GM12864 (cell line): ENCODE measurements at regions not wholly inside any gene's neighbourhood (a gene's known extent, or its start where the extent isn't known, plus 50 kb on each side); places are given as distances from the start of the nearest gene placed in this dataset.

Experiments used
- DNase-seq: peaks from one replicate; pipeline ENCODE4 v3.0.0-alpha.2; 2011; ENCODE audit warnings: low read depth
- H3K4me3 ChIP-seq: 2 replicates; pipeline ENCODE4 v1.5.1; 2011; ENCODE audit warnings: mild to moderate bottlenecking, low read depth, low read length, control low read depth
- TF ChIP-seq, protein P1 (sequence below): IDR thresholded peaks from 2 replicates; pipeline ENCODE4 v1.5.1; 2011; ENCODE audit warnings: low read depth, mild to moderate bottlenecking, moderate library complexity, low read length, control low read depth, inconsistent platforms; ENCODE audit errors: missing control alignments

DNA sequence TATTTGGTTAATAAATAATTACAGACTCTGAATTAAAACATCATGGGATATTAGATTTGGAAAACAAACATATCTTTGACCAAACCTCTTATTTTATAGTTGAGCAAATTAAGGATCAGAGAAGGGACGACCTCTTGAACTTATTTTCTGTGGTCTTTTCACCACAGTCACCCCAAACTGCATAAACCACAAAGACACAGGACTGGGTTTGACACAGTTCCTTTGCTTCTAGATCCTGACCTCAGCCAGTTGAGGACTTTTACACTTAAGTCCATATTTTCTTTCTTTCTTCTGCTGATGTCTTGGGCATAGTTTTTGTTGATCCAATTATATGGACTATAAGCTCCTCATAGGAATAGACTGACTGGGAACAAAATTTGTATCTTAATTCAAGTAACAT is 234.0 kb upstream of the SLC14A2 start:
- DNase-seq: no peak
- H3K4me3 ChIP-seq: no peak overlapping the region
- TF ChIP-seq, protein P1, sequence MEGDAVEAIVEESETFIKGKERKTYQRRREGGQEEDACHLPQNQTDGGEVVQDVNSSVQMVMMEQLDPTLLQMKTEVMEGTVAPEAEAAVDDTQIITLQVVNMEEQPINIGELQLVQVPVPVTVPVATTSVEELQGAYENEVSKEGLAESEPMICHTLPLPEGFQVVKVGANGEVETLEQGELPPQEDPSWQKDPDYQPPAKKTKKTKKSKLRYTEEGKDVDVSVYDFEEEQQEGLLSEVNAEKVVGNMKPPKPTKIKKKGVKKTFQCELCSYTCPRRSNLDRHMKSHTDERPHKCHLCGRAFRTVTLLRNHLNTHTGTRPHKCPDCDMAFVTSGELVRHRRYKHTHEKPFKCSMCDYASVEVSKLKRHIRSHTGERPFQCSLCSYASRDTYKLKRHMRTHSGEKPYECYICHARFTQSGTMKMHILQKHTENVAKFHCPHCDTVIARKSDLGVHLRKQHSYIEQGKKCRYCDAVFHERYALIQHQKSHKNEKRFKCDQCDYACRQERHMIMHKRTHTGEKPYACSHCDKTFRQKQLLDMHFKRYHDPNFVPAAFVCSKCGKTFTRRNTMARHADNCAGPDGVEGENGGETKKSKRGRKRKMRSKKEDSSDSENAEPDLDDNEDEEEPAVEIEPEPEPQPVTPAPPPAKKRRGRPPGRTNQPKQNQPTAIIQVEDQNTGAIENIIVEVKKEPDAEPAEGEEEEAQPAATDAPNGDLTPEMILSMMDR: no peak

DNA sequence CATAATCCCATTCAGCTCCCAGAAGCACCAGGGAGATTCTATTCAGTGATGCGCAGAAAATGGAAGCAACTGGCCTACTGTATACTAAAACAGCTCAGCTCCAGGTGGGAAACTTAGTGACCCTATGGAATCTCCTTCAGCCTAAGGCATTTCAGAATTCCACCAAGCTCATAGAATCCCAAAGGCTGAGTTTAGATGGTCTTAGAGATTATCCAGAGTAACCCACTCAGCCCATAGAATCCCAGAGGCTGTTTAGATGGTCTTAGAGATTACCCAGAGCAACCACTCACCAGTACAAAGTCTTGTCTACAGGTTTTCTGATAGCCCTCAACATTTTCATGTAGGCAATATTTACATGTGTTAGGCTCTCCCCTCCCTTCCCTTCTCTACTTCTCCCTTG is 232.0 kb upstream of the SLC14A2 start:
- TF ChIP-seq, protein P1: no peak

DNA sequence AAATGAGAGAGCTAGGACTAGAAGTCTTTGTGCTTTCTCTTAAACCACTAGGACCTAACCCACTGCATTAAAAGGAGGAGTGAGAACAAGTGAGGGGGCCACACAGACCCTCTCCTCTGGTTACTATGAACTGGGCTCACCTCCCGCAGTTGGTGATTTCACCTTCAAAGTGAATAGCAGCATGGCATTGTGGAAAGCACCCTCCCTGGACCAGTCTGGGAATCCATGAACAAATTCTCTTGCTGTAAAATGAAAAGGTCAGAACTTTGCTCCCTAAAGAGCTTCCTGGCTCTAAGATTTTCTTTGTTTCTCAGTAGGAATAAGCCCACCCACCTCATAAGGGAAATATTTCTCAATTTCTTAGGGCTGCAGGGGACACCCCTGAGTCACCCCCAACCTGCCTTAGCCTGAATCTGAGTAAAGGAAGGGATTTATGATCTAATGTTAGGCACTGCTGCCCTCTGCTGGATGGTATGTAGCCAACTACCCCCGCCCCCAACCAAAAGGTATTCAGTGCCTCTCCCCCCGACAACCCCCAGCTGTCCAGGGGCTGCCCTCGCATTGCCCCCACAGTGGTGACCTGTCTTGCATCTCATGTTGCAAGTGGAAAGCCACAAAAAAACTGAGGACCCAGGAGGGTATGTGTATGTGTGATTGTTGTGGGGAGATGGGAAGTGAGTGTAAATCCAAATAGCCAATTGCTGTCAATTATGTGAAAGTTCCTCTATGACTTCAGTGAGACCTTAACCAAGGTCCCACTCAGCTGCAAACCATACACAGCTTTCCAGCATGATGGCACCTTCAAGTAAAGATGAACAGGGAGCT is 230.9 kb upstream of the SLC14A2 start:
- peak; percentile 29 for DNase-seq

More for the DNA sequence above, 232.0 kb upstream of the SLC14A2 start:
- H3K4me3 ChIP-seq: no peak overlapping the region
- DNase-seq: no peak

DNA sequence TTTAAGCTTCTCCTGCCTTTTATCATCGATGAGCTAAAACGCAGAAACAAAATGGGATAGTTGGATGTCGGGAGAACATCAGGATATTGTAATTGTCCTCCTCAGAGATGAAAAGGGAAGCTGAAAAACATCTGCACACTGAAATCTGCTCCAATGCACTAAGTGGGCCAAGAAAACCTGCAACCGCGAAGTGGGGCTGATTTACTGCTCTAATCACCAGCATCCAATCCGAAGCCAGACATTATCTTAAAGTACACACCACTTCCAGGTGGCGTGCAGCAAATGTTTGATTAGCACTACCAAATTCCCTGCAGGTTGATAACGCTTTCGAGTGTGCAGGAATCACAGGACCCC is 230.3 kb upstream of the SLC14A2 start:
- TF ChIP-seq, protein P1: no peak
- no peak overlapping the region for H3K4me3 ChIP-seq
- no peak for DNase-seq

More for the DNA sequence above, 230.9 kb upstream of the SLC14A2 start:
- TF ChIP-seq, protein P1: peak; percentile 72
- no peak overlapping the region for H3K4me3 ChIP-seq

DNA sequence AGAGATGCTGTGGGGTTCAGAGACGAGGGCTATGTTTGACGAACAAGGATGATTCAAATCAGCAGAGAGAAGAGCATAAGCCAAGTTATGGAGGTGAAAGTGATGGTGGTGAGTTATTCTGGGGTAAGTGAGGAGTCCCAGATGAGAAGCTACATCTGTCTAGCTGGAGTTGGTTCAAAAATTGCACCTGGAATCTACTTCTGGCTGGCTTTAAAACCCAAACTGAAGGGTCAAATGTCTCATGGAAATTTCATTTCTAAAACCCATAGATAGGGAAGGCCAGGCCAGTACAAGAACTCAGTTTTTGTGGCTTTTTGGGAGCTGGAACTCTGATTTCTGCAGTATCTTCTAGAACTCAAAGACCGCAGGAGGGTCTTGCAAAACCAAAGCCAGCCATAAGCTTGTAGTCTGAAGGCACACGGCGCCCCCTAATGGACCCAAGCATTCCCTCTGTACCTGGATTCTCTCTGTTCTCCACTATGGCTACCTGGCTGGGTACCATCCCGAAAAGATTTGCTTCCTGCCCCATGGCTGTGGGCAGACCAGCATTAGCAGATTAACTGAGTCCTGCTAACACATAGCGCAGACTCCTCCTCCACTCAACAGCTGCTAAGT is 229.1 kb upstream of the SLC14A2 start:
- TF ChIP-seq, protein P1: peak; percentile 58
- H3K4me3 ChIP-seq: no peak overlapping the region
- DNase-seq: no peak

DNA sequence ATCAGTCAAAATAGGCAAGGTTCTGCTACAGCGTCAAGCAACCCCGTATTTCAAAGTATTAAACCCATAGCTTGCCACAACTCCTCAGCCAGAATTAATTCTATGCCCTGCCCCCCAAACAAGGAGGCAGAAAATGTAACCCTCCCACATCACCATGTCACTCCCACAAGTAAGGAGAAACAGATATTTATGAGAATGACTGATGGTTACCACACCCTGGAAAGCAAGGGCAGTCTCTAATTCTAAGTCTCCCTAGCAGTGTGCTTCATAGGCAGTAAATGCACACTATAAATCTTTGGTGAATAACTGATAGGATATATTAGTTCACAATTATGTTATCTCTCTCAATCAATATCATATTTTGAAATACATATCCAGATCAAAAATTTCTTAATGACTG is 228.0 kb upstream of the SLC14A2 start:
- no peak overlapping the region for H3K4me3 ChIP-seq
- TF ChIP-seq, protein P1: no peak
- no peak for DNase-seq
